HEK293 (cell line): ENCODE measurements at regions not wholly inside any gene's neighbourhood (a gene's known extent, or its start where the extent isn't known, plus 50 kb on each side); places are given as distances from the start of the nearest gene placed in this dataset.

Source experiments
- CTCF ChIA-PET: fragments of 350-600 bp; formaldehyde crosslinking; extraction: SDS; loops from one replicate; lab custom pipeline; 2021; ENCODE audit warnings: antibody characterized with exemption; lab: Yijun Ruan, JAX
- POLR2A ChIA-PET: fragments of 300-600 bp; formaldehyde crosslinking; extraction: SDS; loops from one replicate; lab custom pipeline; 2020; ENCODE audit warnings: antibody characterized with exemption, inconsistent platforms; lab: Yijun Ruan, JAX
- H3K27ac ChIP-seq: fragments of 200-500 bp; sonication (Bioruptor generic); 2 replicates; pipeline ENCODE4 v1.5.1; 2014; ENCODE audit warnings: low read depth, low read length, control low read depth, inconsistent platforms; ENCODE audit errors: extremely low read depth
- H3K36me3 ChIP-seq, 2 experiments: fragments of 200-500 bp in 1 of 2; sonication (Bioruptor generic) in 1 of 2; 1 replicate in 1 of 2; 2 replicates in 1 of 2; pipeline ENCODE4 v1.5.1; 2014 to 2017; ENCODE audit warnings: inconsistent platforms in 2 of 2, low read length in 2 of 2; ENCODE audit not compliant: control insufficient read depth in 2 of 2, insufficient read depth in 1 of 2
- H3K4me1 ChIP-seq: fragments of 200-500 bp; sonication (Bioruptor generic); 2 replicates; pipeline ENCODE4 v1.5.1; 2014; ENCODE audit warnings: mild to moderate bottlenecking, low read length, inconsistent platforms; ENCODE audit not compliant: control insufficient read depth, insufficient read depth
- H3K4me3 ChIP-seq: 2 replicates; pipeline ENCODE4 v1.5.1; 2011; ENCODE audit warnings: low read depth, mild to moderate bottlenecking, control low read depth, low read length, moderate library complexity
- H3K9me3 ChIP-seq: fragments of 200-500 bp; sonication (Bioruptor generic); 2 replicates; pipeline ENCODE4 v1.5.1; 2014; ENCODE audit warnings: low read depth, low read length, inconsistent platforms; ENCODE audit not compliant: control insufficient read depth, insufficient read depth
- EGR2 ChIP-seq: fragments of 450-650 bp; formaldehyde crosslinking; IDR thresholded peaks from 2 replicates; pipeline ENCODE4 v1.5.1; 2016; ENCODE audit warnings: low read depth, missing biosample characterization, missing genetic modification characterization
- HOXA7 ChIP-seq: sonication (generic); formaldehyde crosslinking; IDR thresholded peaks from 2 replicates; pipeline ENCODE4 v1.8.1; 2022; ENCODE audit warnings: missing genetic modification reagents, borderline replicate concordance
- HOXC10 ChIP-seq: sonication (generic); formaldehyde crosslinking; IDR thresholded peaks from 2 replicates; pipeline ENCODE4 v1.8.1; 2023; ENCODE audit warnings: mild to moderate bottlenecking, missing genetic modification reagents
- MZF1 ChIP-seq: fragments of 450-650 bp; formaldehyde crosslinking; IDR thresholded peaks from 2 replicates; pipeline ENCODE4 v1.5.1; 2017; ENCODE audit warnings: missing biosample characterization, missing genetic modification characterization, borderline replicate concordance
- REPIN1 ChIP-seq: fragments of 450-650 bp; formaldehyde crosslinking; IDR thresholded peaks from 2 replicates; pipeline ENCODE4 v1.5.1; 2017; ENCODE audit warnings: missing biosample characterization, missing genetic modification characterization, low read depth
- SP3 ChIP-seq: fragments of 450-650 bp; formaldehyde crosslinking; IDR thresholded peaks from 2 replicates; pipeline ENCODE4 v1.5.1; 2016; ENCODE audit warnings: missing biosample characterization, missing genetic modification characterization
- SP7 ChIP-seq: fragments of 450-650 bp; formaldehyde crosslinking; IDR thresholded peaks from 2 replicates; pipeline ENCODE4 v1.5.1; 2016; ENCODE audit warnings: missing biosample characterization, missing genetic modification characterization
- ZBTB7A ChIP-seq: fragments of 450-650 bp; formaldehyde crosslinking; IDR thresholded peaks from 2 replicates; pipeline ENCODE4 v1.5.1; 2016; ENCODE audit warnings: low read depth, missing biosample characterization, missing genetic modification characterization
- ZFP3 ChIP-seq: fragments of 450-650 bp; formaldehyde crosslinking; IDR thresholded peaks from 2 replicates; pipeline ENCODE4 v1.5.1; 2016; ENCODE audit warnings: low read depth, missing biosample characterization, missing genetic modification characterization
- ZFP41 ChIP-seq: fragments of 450-650 bp; formaldehyde crosslinking; IDR thresholded peaks from 2 replicates; pipeline ENCODE4 v1.5.1; 2016; ENCODE audit warnings: missing biosample characterization, missing genetic modification characterization, borderline replicate concordance
- ZNF132 ChIP-seq: fragments of 450-650 bp; formaldehyde crosslinking; IDR thresholded peaks from 2 replicates; pipeline ENCODE4 v1.5.1; 2017; ENCODE audit warnings: missing biosample characterization, missing genetic modification characterization, borderline replicate concordance
- ZNF133 ChIP-seq: fragments of 450-650 bp; formaldehyde crosslinking; IDR thresholded peaks from 2 replicates; pipeline ENCODE4 v1.5.1; 2016; ENCODE audit warnings: missing biosample characterization, missing genetic modification characterization
- ZNF202 ChIP-seq: fragments of 450-650 bp; formaldehyde crosslinking; IDR thresholded peaks from 2 replicates; pipeline ENCODE4 v1.5.1; 2016; ENCODE audit warnings: missing biosample characterization, missing genetic modification characterization, borderline replicate concordance
- ZNF280C ChIP-seq: fragments of 450-650 bp; formaldehyde crosslinking; IDR thresholded peaks from 2 replicates; pipeline ENCODE4 v1.5.1; 2016; ENCODE audit warnings: missing biosample characterization, missing genetic modification characterization
- ZNF366 ChIP-seq: fragments of 450-650 bp; formaldehyde crosslinking; conservative IDR thresholded peaks from 2 replicates; pipeline ENCODE4 v1.5.1; 2016; ENCODE audit warnings: missing biosample characterization, missing genetic modification characterization
- ZNF416 ChIP-seq: fragments of 450-650 bp; formaldehyde crosslinking; IDR thresholded peaks from 2 replicates; pipeline ENCODE4 v1.5.1; 2016; ENCODE audit warnings: missing biosample characterization, missing genetic modification characterization
- ZNF426 ChIP-seq: fragments of 450-650 bp; formaldehyde crosslinking; IDR thresholded peaks from 2 replicates; pipeline ENCODE4 v1.5.1; 2017; ENCODE audit warnings: missing biosample characterization, missing genetic modification characterization, mild to moderate bottlenecking, inconsistent platforms, moderate library complexity
- ZNF473 ChIP-seq: fragments of 450-650 bp; formaldehyde crosslinking; IDR thresholded peaks from 2 replicates; pipeline ENCODE4 v1.5.1; 2017; ENCODE audit warnings: missing biosample characterization, missing genetic modification characterization
- ZNF48 ChIP-seq: fragments of 450-650 bp; formaldehyde crosslinking; IDR thresholded peaks from 2 replicates; pipeline ENCODE4 v1.5.1; 2016; ENCODE audit warnings: missing biosample characterization, missing genetic modification characterization
- ZNF488 ChIP-seq: fragments of 450-650 bp; formaldehyde crosslinking; IDR thresholded peaks from 2 replicates; pipeline ENCODE4 v1.5.1; 2016; ENCODE audit warnings: missing biosample characterization, missing genetic modification characterization
- ZNF513 ChIP-seq: fragments of 450-650 bp; IDR thresholded peaks from 2 replicates; pipeline ENCODE4 v1.5.1; 2018; ENCODE audit warnings: missing biosample characterization, missing genetic modification characterization
- ZNF555 ChIP-seq: fragments of 450-650 bp; formaldehyde crosslinking; conservative IDR thresholded peaks from 2 replicates; pipeline ENCODE4 v1.5.1; 2017; ENCODE audit warnings: missing biosample characterization, mild to moderate bottlenecking, missing genetic modification characterization, inconsistent platforms
- ZNF558 ChIP-seq: fragments of 450-650 bp; formaldehyde crosslinking; IDR thresholded peaks from 2 replicates; pipeline ENCODE4 v1.5.1; 2016; ENCODE audit warnings: missing biosample characterization, missing genetic modification characterization
- ZNF571 ChIP-seq: fragments of 450-650 bp; formaldehyde crosslinking; IDR thresholded peaks from 2 replicates; pipeline ENCODE4 v1.5.0; 2017; ENCODE audit warnings: missing biosample characterization, missing genetic modification characterization
- ZNF600 ChIP-seq: fragments of 450-650 bp; formaldehyde crosslinking; IDR thresholded peaks from 2 replicates; pipeline ENCODE4 v1.5.1; 2016; ENCODE audit warnings: missing biosample characterization, missing genetic modification characterization
- ZNF610 ChIP-seq: fragments of 450-650 bp; formaldehyde crosslinking; IDR thresholded peaks from 2 replicates; pipeline ENCODE4 v1.5.1; 2016; ENCODE audit warnings: missing biosample characterization, missing genetic modification characterization, borderline replicate concordance
- ZNF777 ChIP-seq: fragments of 450-650 bp; formaldehyde crosslinking; IDR thresholded peaks from 2 replicates; pipeline ENCODE4 v1.5.1; 2017; ENCODE audit warnings: missing biosample characterization, missing genetic modification characterization, borderline replicate concordance
- ZNF843 ChIP-seq: fragments of 450-650 bp; formaldehyde crosslinking; IDR thresholded peaks from 2 replicates; pipeline ENCODE4 v1.5.1; 2016; ENCODE audit warnings: missing biosample characterization, missing genetic modification characterization
- TF ChIP-seq, protein P1 (sequence below): fragments of 450-650 bp; formaldehyde crosslinking; IDR thresholded peaks from 2 replicates; pipeline ENCODE4 v1.5.1; 2016; ENCODE audit warnings: missing biosample characterization, missing genetic modification characterization

- TF ChIP-seq ZNF488, result no peak
- TF ChIP-seq ZBTB7A (tag by site-specific recombination), result no peak
- TF ChIP-seq HOXA7, result no peak
- TF ChIP-seq ZNF426, result no peak
- TF ChIP-seq ZNF132 (tag by site-specific recombination), result no peak
- no peak for TF ChIP-seq ZNF600 (tag by site-specific recombination)
Observed at GRCh38 chr4:64821219-64821976, 412.1 kb upstream of the TECRL start (continued).

DNA sequence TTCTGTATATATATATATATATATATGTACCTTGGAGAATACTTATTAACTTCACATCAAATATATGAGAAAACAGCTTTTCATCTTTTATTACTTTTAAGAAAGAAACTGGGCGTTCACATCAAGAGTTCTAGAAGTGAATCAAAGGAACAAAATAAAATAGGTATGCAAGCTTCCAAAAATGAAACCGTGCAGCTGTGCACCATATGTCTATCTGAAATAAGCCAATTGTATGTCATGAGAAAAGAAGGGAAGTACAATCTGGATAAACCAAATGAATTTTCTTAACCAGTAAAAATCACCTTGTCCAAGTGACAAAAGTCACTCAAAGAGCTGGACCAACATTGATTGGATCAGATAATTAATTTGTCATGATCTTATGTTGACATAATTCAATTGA, 405.4 kb upstream of the TECRL start:
- H3K4me3 ChIP-seq, result no peak overlapping the region
- ChIA-PET POLR2A (no interaction called here), CTCF (interaction anchor here (0.6 kb wide), 1 partner anchor 283 kb away, joined by 3 read pairs; no protein-coding TSS in a partner anchor)
- TF ChIP-seq ZNF610 (tag by site-specific recombination) (no peak), ZNF280C (no peak), ZNF48 (tag by site-specific recombination) (no peak), REPIN1 (tag by site-specific recombination) (no peak), ZNF202 (tag by site-specific recombination) (no peak), ZNF133 (tag by site-specific recombination) (no peak), ZNF558 (tag by site-specific recombination) (no peak), ZNF513 (tag by site-specific recombination) (no peak), ZNF366 (tag by site-specific recombination) (no peak)
- TF ChIP-seq, protein P1, sequence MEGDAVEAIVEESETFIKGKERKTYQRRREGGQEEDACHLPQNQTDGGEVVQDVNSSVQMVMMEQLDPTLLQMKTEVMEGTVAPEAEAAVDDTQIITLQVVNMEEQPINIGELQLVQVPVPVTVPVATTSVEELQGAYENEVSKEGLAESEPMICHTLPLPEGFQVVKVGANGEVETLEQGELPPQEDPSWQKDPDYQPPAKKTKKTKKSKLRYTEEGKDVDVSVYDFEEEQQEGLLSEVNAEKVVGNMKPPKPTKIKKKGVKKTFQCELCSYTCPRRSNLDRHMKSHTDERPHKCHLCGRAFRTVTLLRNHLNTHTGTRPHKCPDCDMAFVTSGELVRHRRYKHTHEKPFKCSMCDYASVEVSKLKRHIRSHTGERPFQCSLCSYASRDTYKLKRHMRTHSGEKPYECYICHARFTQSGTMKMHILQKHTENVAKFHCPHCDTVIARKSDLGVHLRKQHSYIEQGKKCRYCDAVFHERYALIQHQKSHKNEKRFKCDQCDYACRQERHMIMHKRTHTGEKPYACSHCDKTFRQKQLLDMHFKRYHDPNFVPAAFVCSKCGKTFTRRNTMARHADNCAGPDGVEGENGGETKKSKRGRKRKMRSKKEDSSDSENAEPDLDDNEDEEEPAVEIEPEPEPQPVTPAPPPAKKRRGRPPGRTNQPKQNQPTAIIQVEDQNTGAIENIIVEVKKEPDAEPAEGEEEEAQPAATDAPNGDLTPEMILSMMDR (tag by site-specific recombination), result no peak
- H3K36me3 ChIP-seq, result no peaks in the 10 kb centered on the region
- H3K9me3 ChIP-seq, result no peaks in the 10 kb centered on the region
- no peak overlapping the region for H3K27ac ChIP-seq
- no peaks in the 10 kb centered on the region for H3K4me1 ChIP-seq

DNA sequence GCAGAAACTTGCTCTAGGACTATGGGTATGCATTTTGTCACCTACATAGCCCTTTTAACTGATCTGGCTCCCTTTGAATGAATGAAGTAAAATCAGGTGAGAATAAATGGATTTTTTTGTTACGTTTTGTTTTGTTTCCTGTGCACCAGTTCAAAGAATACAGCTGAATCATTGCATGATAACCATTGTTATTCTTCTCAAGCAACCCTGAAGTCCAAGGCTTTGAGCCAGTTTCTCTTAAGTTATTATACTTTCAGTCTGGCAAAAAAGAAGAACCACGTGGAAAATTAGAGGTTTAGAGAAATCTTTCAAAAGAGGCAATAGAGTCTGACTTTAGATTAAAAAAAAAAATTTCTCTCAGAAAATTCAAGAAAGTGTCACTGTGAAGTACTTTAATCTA, 398.6 kb upstream of the TECRL start:
- Histone ChIP-seq H3K36me3 (no peaks in the 10 kb centered on the region), H3K4me1 (no peaks in the 10 kb centered on the region), H3K4me3 (no peak overlapping the region), H3K9me3 (no peaks in the 10 kb centered on the region), H3K27ac (no peak overlapping the region)
- ChIA-PET POLR2A (no interaction called here), CTCF (no interaction called here)
- TF ChIP-seq SP3 (tag by site-specific recombination), result no peak
- no peak for TF ChIP-seq EGR2 (tag by site-specific recombination)
- TF ChIP-seq ZNF416 (tag by site-specific recombination), result no peak
- no peak for TF ChIP-seq ZNF571 (tag by site-specific recombination)
- TF ChIP-seq ZNF555 (tag by site-specific recombination), result no peak
- no peak for TF ChIP-seq ZNF777 (tag by site-specific recombination)
- no peak for TF ChIP-seq ZNF473 (tag by site-specific recombination)
- TF ChIP-seq ZFP3, result no peak
- no peak for TF ChIP-seq ZFP41 (tag by site-specific recombination)
- no peak for TF ChIP-seq ZNF843 (tag by site-specific recombination)
- TF ChIP-seq SP7, result no peak
- no peak for TF ChIP-seq MZF1
- TF ChIP-seq ZNF133 (tag by site-specific recombination), result no peak
- TF ChIP-seq HOXC10 (CRISPR knock-in tag), result no peak
